DND-41 (cell line): ENCODE measurements at regions not wholly inside any gene's neighbourhood (a gene's known extent, or its start where the extent isn't known, plus 50 kb on each side); places are given as distances from the start of the nearest gene placed in this dataset.

Experiments
- CTCF ChIP-seq: IDR thresholded peaks from 2 replicates; pipeline ENCODE4 v1.5.1; 2012; ENCODE audit warnings: borderline replicate concordance, low read length, moderate library complexity, mild to moderate bottlenecking; ENCODE audit not compliant: poor library complexity, severe bottlenecking; ENCODE audit errors: extremely low read depth
- EZH2 ChIP-seq: IDR thresholded peaks from 3 replicates; pipeline ENCODE4 v1.6.1; 2012; ENCODE audit warnings: borderline replicate concordance, low read depth, mild to moderate bottlenecking, moderate library complexity, low read length, inconsistent platforms; ENCODE audit not compliant: severe bottlenecking

DNA sequence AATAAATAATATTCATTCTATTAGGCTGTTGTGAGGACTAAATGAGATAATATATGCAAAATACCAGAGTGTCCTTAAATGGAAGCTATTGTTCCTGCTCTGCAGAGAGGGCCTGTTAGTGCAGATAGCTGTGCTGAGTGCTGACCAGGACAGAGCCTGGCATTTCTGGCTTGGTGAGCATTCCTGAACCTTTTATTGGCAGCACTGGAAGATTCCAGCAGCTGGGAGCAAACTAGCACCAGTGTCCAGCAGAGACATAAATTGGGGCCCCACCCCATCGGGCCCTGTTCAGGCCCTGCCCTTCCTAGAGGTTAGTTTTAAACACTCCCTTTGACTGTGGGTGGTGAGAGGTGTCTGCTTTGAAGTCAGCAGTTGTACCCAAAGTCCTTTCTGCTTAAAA, 85.9 kb upstream of the GADD45A start:
- no peak for TF ChIP-seq CTCF
- TF ChIP-seq EZH2, result no peak
